ENCODE measurements at regions not wholly inside any gene's neighbourhood (a gene's known extent, or its start where the extent isn't known, plus 50 kb on each side); places are given as distances from the start of the nearest gene placed in this dataset.

DNA sequence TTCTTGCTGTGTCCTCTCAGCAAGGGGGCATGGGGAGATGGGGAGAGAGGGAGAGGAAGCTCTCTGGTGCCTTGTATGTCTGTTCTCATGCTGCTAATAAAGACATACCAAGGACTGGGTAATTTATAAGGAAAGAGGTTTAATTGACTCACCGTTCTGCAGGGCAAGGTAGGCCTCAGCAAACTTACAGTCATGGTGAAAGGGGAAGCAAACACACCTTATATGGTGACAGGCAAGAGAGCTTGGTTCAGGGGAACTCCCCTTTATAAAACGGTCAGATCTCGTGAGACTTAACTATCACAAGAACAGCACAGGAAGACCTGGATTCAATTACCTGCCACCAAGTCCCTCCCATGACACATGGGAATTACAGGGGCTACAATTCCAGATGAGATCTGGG, 464.7 kb upstream of the CELF2 start:
- Histone ChIP-seq H3K9me3 (no peaks in the 10 kb centered on the region), H3K27ac (no peak overlapping the region), H3K4me1 (no peaks in the 10 kb centered on the region), H3K36me3 (no peaks in the 10 kb centered on the region), H3K4me3 (no peak overlapping the region), H3K27me3 (ENCODE audit: low read depth) (no peaks in the 10 kb centered on the region)
- intact Hi-C loops (cut with DNase I): no loop called here
- TF ChIP-seq, protein P1, sequence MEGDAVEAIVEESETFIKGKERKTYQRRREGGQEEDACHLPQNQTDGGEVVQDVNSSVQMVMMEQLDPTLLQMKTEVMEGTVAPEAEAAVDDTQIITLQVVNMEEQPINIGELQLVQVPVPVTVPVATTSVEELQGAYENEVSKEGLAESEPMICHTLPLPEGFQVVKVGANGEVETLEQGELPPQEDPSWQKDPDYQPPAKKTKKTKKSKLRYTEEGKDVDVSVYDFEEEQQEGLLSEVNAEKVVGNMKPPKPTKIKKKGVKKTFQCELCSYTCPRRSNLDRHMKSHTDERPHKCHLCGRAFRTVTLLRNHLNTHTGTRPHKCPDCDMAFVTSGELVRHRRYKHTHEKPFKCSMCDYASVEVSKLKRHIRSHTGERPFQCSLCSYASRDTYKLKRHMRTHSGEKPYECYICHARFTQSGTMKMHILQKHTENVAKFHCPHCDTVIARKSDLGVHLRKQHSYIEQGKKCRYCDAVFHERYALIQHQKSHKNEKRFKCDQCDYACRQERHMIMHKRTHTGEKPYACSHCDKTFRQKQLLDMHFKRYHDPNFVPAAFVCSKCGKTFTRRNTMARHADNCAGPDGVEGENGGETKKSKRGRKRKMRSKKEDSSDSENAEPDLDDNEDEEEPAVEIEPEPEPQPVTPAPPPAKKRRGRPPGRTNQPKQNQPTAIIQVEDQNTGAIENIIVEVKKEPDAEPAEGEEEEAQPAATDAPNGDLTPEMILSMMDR (IDR thresholded peaks at IDR 0.05): no peak
- DNase-seq (no peak), ATAC-seq (no peak)

DNA sequence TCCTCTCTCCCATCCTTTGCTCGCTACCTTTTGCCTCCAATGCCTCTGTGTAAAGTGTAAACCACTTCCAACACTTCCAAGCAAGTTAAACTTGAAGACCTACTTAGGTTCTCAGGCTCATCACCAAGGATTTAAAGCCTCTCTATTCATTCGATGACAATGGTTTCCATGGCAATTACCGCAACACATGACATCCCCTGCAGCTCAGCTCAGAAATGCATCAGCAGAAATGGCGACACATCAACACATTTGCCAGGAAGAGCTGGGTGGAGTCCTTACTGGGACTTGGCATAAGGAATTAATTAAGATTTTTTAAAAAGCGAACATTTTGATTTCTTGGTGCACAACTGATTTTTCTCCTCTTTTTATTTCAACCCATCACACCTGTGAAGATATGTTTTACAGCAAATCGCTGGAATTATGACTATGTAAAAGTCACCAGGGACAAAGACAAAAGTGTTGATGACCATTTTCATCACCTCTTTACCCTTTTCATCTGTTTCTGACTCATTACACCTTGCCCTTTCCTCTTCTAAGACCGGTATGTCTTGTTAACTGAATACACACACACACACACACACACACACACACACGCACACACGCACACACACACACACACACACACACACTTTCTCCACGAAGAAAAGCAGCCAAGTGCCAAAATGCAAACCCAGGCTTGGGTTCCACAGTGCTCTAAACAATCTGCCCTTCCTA, 453.4 kb upstream of the CELF2 start:
- intact Hi-C loops (cut with DNase I): no loop called here
- Histone ChIP-seq H3K4me3 (no peak overlapping the region), H3K4me1 (peaks cover 3% of the 10 kb centered on the region), H3K36me3 (no peaks in the 10 kb centered on the region), H3K27ac (no peak overlapping the region), H3K27me3 (ENCODE audit: low read depth) (no peaks in the 10 kb centered on the region), H3K9me3 (no peaks in the 10 kb centered on the region)
- TF ChIP-seq, protein P1 (IDR thresholded peaks at IDR 0.05): no peak
- DNase-seq: no peak
- ATAC-seq: no peak

DNA sequence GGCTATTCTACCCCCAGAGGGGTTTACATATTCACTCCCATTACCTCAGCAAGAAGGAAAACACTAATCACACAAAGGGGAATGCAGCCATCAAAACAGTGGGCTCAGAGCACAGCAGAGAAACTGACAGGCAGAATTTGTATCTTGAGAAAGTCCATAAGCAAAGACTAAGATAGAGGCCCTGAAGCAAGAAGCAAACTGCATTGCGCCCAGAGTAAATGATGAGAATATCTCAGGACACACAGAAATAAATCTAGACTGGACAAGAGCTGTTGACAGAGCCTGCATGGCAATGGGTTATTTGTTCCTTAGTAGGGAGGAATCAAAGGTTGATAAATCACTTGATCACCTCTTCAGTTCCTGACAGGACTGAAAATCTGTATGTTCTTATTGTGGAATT, 440.7 kb upstream of the CELF2 start:
- Histone ChIP-seq H3K9me3 (no peaks in the 10 kb centered on the region), H3K4me1 (no peaks in the 10 kb centered on the region), H3K4me3 (no peak overlapping the region), H3K27me3 (ENCODE audit: low read depth) (no peaks in the 10 kb centered on the region), H3K36me3 (no peaks in the 10 kb centered on the region), H3K27ac (no peak overlapping the region)
- ATAC-seq (no peak), DNase-seq (no peak)
- intact Hi-C loops (cut with DNase I): no loop called here
- TF ChIP-seq, protein P1 (IDR thresholded peaks at IDR 0.05): no peak

DNA sequence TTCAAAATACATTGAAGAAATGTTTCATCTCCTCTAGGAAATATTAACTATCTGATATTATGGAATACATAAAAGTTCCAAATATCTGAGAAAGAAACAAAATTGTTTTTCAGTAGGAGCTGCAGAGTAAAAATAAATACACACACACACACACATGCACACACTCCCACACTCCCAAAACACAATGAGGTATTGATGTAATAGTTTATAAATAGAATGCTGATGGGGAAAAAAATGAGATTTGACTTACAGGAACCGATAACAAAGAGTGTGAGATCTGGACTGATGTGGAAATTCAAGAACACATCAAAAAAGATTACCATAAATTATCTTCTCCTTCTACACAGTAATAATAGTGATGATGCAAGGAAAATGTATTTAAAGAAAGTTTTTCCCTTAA, 438.0 kb upstream of the CELF2 start:
- Histone ChIP-seq H3K4me3 (no peak overlapping the region), H3K36me3 (no peaks in the 10 kb centered on the region), H3K9me3 (no peaks in the 10 kb centered on the region), H3K4me1 (no peaks in the 10 kb centered on the region), H3K27me3 (ENCODE audit: low read depth) (no peaks in the 10 kb centered on the region), H3K27ac (no peak overlapping the region)
- DNase-seq: no peak
- TF ChIP-seq, protein P1 (IDR thresholded peaks at IDR 0.05): no peak
- intact Hi-C loops (cut with DNase I): no loop called here
- ATAC-seq: no peak

DNA sequence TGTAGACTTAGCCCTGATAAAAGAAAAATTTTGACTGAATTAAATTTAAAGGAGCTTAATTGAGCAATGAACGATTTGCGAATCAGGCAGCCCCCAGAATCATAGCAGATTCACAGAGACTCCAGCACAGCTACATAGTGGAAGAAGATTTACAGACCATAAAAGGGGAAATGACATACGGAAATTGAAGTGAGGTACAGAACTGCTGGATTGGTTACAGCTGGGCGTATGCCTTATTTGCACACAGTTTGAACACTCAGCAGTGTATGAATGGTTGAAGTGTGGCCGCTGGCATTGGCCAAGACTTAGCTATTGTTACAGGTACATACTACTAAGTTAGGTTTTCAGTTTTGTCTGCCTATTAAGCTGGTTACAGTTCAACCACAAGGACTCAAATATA, 433.5 kb upstream of the CELF2 start:
- no peak for DNase-seq
- no peaks in the 10 kb centered on the region for H3K36me3 ChIP-seq
- H3K27me3 ChIP-seq (ENCODE audit: low read depth): no peaks in the 10 kb centered on the region
- H3K4me1 ChIP-seq: no peaks in the 10 kb centered on the region
- TF ChIP-seq, protein P1 (IDR thresholded peaks at IDR 0.05): no peak
- ATAC-seq: no peak
- H3K4me3 ChIP-seq: no peak overlapping the region
- no peak overlapping the region for H3K27ac ChIP-seq
- intact Hi-C loops (cut with DNase I): no loop called here
- no peaks in the 10 kb centered on the region for H3K9me3 ChIP-seq
